ENCODE measurements at regions not wholly inside any gene's neighbourhood (a gene's known extent, or its start where the extent isn't known, plus 50 kb on each side); places are given as distances from the start of the nearest gene placed in this dataset.

- intact Hi-C loops (cut with DNase I): no loop called here
- no peak for TF ChIP-seq CTCF (IDR thresholded peaks at IDR 0.05)
- Histone ChIP-seq H3K9ac (ENCODE audit: low read depth in 2 of 2, low read length in 2 of 2) (no peak overlapping the region), H3K27ac (no peak overlapping the region), H3K4me1 (no peaks in the 10 kb centered on the region), H3K4me3 (no peak overlapping the region), H3K9me3 (no peaks in the 10 kb centered on the region), H3K36me3 (no peaks in the 10 kb centered on the region), H3K27me3 (no peaks in the 10 kb centered on the region)
- no peak for DNase-seq
Observed at GRCh38 chr20:7136886-7137285, 369.4 kb downstream of the BMP2 start.

- no peak for TF ChIP-seq CTCF (IDR thresholded peaks at IDR 0.05)
- no peaks in the 10 kb centered on the region for H3K4me1 ChIP-seq
- DNase-seq: no peak
- no peaks in the 10 kb centered on the region for H3K27me3 ChIP-seq
- intact Hi-C loops (cut with DNase I): no loop called here
- H3K27ac ChIP-seq: no peak overlapping the region
- H3K4me3 ChIP-seq: no peak overlapping the region
- no peaks in the 10 kb centered on the region for H3K9me3 ChIP-seq
- H3K9ac ChIP-seq (ENCODE audit: low read depth in 2 of 2, low read length in 2 of 2): no peak overlapping the region
- H3K36me3 ChIP-seq: no peaks in the 10 kb centered on the region
Observed at GRCh38 chr20:7137395-7138151, 370.1 kb downstream of the BMP2 start.

GRCh38 chr20:7144464-7144863, 377.0 kb downstream of the BMP2 start:
- Histone ChIP-seq H3K27ac (no peak overlapping the region), H3K4me3 (no peak overlapping the region), H3K36me3 (no peaks in the 10 kb centered on the region), H3K27me3 (no peaks in the 10 kb centered on the region), H3K9ac (ENCODE audit: low read depth in 2 of 2, low read length in 2 of 2) (no peak overlapping the region), H3K4me1 (no peaks in the 10 kb centered on the region), H3K9me3 (no peaks in the 10 kb centered on the region)
- no peak for DNase-seq
- intact Hi-C loops (cut with DNase I): no loop called here
- no peak for TF ChIP-seq CTCF (IDR thresholded peaks at IDR 0.05)

GRCh38 chr20:7146552-7147219, 379.2 kb downstream of the BMP2 start:
- no peaks in the 10 kb centered on the region for H3K4me1 ChIP-seq
- H3K27ac ChIP-seq: no peak overlapping the region
- TF ChIP-seq CTCF (IDR thresholded peaks at IDR 0.05): no peak
- no peaks in the 10 kb centered on the region for H3K27me3 ChIP-seq
- intact Hi-C loops (cut with DNase I): no loop called here
- no peak overlapping the region for H3K9ac ChIP-seq (ENCODE audit: low read depth in 2 of 2, low read length in 2 of 2)
- no peaks in the 10 kb centered on the region for H3K9me3 ChIP-seq
- H3K36me3 ChIP-seq: no peaks in the 10 kb centered on the region
- H3K4me3 ChIP-seq: no peak overlapping the region
- DNase-seq: no peak

GRCh38 chr20:7147220-7147601, 379.7 kb downstream of the BMP2 start:
- Histone ChIP-seq H3K4me1 (no peaks in the 10 kb centered on the region), H3K4me3 (no peak overlapping the region), H3K9ac (ENCODE audit: low read depth in 2 of 2, low read length in 2 of 2) (no peak overlapping the region), H3K9me3 (no peaks in the 10 kb centered on the region), H3K27ac (no peak overlapping the region), H3K27me3 (no peaks in the 10 kb centered on the region), H3K36me3 (no peaks in the 10 kb centered on the region)
- intact Hi-C loops (cut with DNase I): no loop called here
- TF ChIP-seq CTCF (IDR thresholded peaks at IDR 0.05): no peak
- no peak for DNase-seq

All from colonic mucosa (tissue), 4 donors.